Body of pancreas (tissue), 4 donors: ENCODE measurements at regions not wholly inside any gene's neighbourhood (a gene's known extent, or its start where the extent isn't known, plus 50 kb on each side); places are given as distances from the start of the nearest gene placed in this dataset.
A peak's percentile ranks its signal among the peaks of the same experiment; 100 is the strongest.

Experiments
- ATAC-seq: fragments of 150-250 bp; one replicate; pipeline ENCODE4 v1.9.1; 2016
- DNase-seq, 4 donors: peaks; one replicate each; pipeline ENCODE4 v3.0.0-alpha.2; 2019
- H3K27ac ChIP-seq, 4 donors: fragments of 200-600 bp; sonication (generic); 1 replicate in 3 of 4; 2 replicates in 1 of 4; pipeline versions ENCODE4 v1.5.1 to v1.6.1; 2016 to 2019; ENCODE audit warnings: mild to moderate bottlenecking in 1 of 4, mixed read lengths in 1 of 4, moderate library complexity in 1 of 4
- H3K27me3 ChIP-seq, 2 donors: fragments of 200-600 bp; sonication (generic); one replicate each; pipeline ENCODE4 v1.6.0; 2016; ENCODE audit warnings: mild to moderate bottlenecking in 1 of 2
- H3K36me3 ChIP-seq, 2 donors: fragments of 200-600 bp; sonication (generic); replicated peaks in 1 of 2; 2 replicates each; pipeline ENCODE4 v1.5.1; 2016; ENCODE audit warnings: low read depth in 2 of 2; ENCODE audit not compliant: insufficient read depth in 1 of 2
- H3K4me1 ChIP-seq: fragments of 200-600 bp; sonication (generic); one replicate; pipeline ENCODE4 v1.6.0; 2016
- H3K4me3 ChIP-seq, 2 donors: fragments of 200-600 bp; sonication (generic); 1 replicate in 1 of 2; 2 replicates in 1 of 2; pipeline ENCODE4 v1.5.1; 2016 to 2019
- H3K9me3 ChIP-seq, 3 donors: fragments of 200-600 bp; sonication (generic); 1 replicate in 2 of 3; 2 replicates in 1 of 3; pipeline ENCODE4 v1.5.1; 2016
- CTCF ChIP-seq, 7 experiments: fragments of 450-650 bp in 4 of 7; fragments of 200-600 bp in 3 of 7; sonication (generic) in 3 of 7; IDR thresholded peaks; one replicate each; pipeline ENCODE4 v1.5.1; 2016 to 2019; ENCODE audit warnings: antibody characterized with exemption in 7 of 7
- POLR2A ChIP-seq, 3 donors: fragments of 450-650 bp; IDR thresholded peaks; one replicate each; pipeline ENCODE4 v1.6.1; 2016; ENCODE audit warnings: antibody characterized with exemption in 3 of 3, mild to moderate bottlenecking in 2 of 3
- WGBS, 2 donors: methylation state at CpG; one replicate each; pipeline ENCODE4 v1.1.5; 2017; 5-methylcytosine and 5-hydroxymethylcytosine counted together
- intact Hi-C: fragments of 100-400 bp; cut with DNase I; formaldehyde crosslinking; loops from one replicate; pipeline ENCODE4 v1.15.1; 2023

- Histone ChIP-seq H3K27ac (no peak overlapping the region), H3K4me3 (no peak overlapping the region), H3K36me3 (no peaks in the 10 kb centered on the region), H3K27me3 (no peaks in the 10 kb centered on the region), H3K4me1 (no peaks in the 10 kb centered on the region), H3K9me3 (no peaks in the 10 kb centered on the region)
- TF ChIP-seq POLR2A (IDR thresholded peaks at IDR 0.05) = no peak
- TF ChIP-seq CTCF (IDR thresholded peaks at IDR 0.05) = no peak
- intact Hi-C loops = no loop called here
- ATAC-seq = no peak
- 62 to 64% methylated on average over 1 of the region's 1 CpG for WGBS, 2 donors
- DNase-seq = no peak
These were observed 83.7 kb upstream of the SLC12A2 start for GRCh38 chr5:127999909-128000308.

- ATAC-seq (no peak), DNase-seq (no peak)
- no peaks in the 10 kb centered on the region for H3K36me3 ChIP-seq
- no peak overlapping the region for H3K27ac ChIP-seq
- H3K4me3 ChIP-seq = no peak overlapping the region
- intact Hi-C loops = no loop called here
- TF ChIP-seq POLR2A (IDR thresholded peaks at IDR 0.05) = no peak
- no peak for TF ChIP-seq CTCF (IDR thresholded peaks at IDR 0.05)
- H3K4me1 ChIP-seq = peaks cover 3% of the 10 kb centered on the region
- WGBS, 2 donors = 83 to 92% methylated on average over 5 of the region's 5 CpGs
- H3K9me3 ChIP-seq = no peaks in the 10 kb centered on the region
- no peaks in the 10 kb centered on the region for H3K27me3 ChIP-seq
These were observed 81.1 kb upstream of the SLC12A2 start for GRCh38 chr5:128002425-128002824.

DNA sequence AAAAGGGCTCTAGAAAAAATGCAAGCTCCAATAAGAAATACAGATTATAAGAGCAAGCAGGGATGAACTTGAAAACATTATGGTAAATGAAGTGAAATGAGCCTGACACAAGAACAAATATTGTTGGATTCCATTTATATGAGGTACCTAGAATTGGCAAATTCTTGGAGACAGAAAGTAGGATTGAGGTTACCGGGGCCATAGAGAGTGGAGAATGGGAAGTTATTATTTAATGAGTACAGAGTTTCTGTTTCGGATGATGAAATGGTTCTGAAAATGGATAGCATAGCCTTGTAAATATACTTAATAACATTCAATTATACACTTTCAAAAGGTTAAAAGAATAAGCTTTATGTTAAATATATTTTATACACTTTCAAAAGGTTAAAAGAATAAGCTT is 75.6 kb upstream of the SLC12A2 start:
- H3K27me3 ChIP-seq = no peaks in the 10 kb centered on the region
- no peaks in the 10 kb centered on the region for H3K36me3 ChIP-seq
- DNase-seq (no peak), ATAC-seq (peak; percentile 35)
- H3K9me3 ChIP-seq = no peaks in the 10 kb centered on the region
- intact Hi-C loops = no loop called here
- no peak overlapping the region for H3K4me3 ChIP-seq
- TF ChIP-seq CTCF (IDR thresholded peaks at IDR 0.05) (no peak), POLR2A (IDR thresholded peaks at IDR 0.05) (no peak)
- H3K4me1 ChIP-seq = peaks cover 12% of the 10 kb centered on the region
- H3K27ac ChIP-seq = no peak overlapping the region
- WGBS, 2 donors = 64 to 73% methylated on average over 2 of the region's 2 CpGs

- no peaks in the 10 kb centered on the region for H3K9me3 ChIP-seq
- TF ChIP-seq CTCF (IDR thresholded peaks at IDR 0.05) (no peak), POLR2A (IDR thresholded peaks at IDR 0.05) (no peak)
- intact Hi-C loops = no loop called here
- H3K36me3 ChIP-seq = no peaks in the 10 kb centered on the region
- no peaks in the 10 kb centered on the region for H3K27me3 ChIP-seq
- DNase-seq (no peak), ATAC-seq (no peak)
- peaks cover 12% of the 10 kb centered on the region for H3K4me1 ChIP-seq
- H3K4me3 ChIP-seq = no peak overlapping the region
- no peak overlapping the region for H3K27ac ChIP-seq
These were observed 74.2 kb upstream of the SLC12A2 start for GRCh38 chr5:128009403-128009802.

DNA sequence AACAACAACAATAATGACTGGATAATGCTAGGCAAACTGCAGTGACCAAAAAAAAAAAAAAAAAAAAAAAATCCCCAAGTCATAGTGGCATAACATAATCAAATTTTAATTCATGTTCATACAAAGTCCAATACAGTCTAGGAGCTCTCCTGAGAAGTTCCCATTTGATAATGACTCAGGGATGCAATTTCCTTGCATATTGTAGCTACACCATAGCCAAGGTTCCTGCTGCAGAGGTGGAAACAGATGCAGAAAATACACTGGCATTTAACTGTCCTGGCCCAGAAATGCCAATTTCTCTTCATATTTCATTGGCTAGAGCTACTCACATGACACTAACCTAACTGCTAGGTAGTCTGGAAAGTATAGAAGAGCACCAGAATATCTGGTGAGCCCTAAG is 72.2 kb upstream of the SLC12A2 start:
- no peak for DNase-seq
- Histone ChIP-seq H3K36me3 (no peaks in the 10 kb centered on the region), H3K27ac (no peak overlapping the region), H3K4me1 (peaks cover 12% of the 10 kb centered on the region), H3K27me3 (no peaks in the 10 kb centered on the region), H3K9me3 (no peaks in the 10 kb centered on the region), H3K4me3 (no peak overlapping the region)
- no peak for ATAC-seq
- intact Hi-C loops = no loop called here
- TF ChIP-seq POLR2A (IDR thresholded peaks at IDR 0.05) (no peak), CTCF (IDR thresholded peaks at IDR 0.05) (no peak)
